Activated T-helper 17 cell treated with anti-CD3 and anti-CD28 coated beads, Interleukin-2, amount 50 U/mL, for 72 hours (primary cell): ENCODE measurements at regions not wholly inside any gene's neighbourhood (a gene's known extent, or its start where the extent isn't known, plus 50 kb on each side); places are given as distances from the start of the nearest gene placed in this dataset.
"Not testable (repeated sequence)": the region's sequence is repeated elsewhere in the genome, so short reads cannot be mapped to it uniquely, and the experiment has no call there.

ENCODE experiments used
- ATAC-seq: fragments of 150-1000 bp; cut with Tn5 transposase; replicated peaks from 2 replicates; pipeline ENCODE4 v1.10.0; 2021; ENCODE audit warnings: mild to moderate bottlenecking, moderate library complexity
- H3K27ac Mint-ChIP-seq: one replicate; pipeline ENCODE4 v1.8.0; 2022; ENCODE audit warnings: mixed read lengths
- H3K27me3 Mint-ChIP-seq: one replicate; pipeline ENCODE4 v1.8.0; 2022; ENCODE audit warnings: mixed read lengths
- H3K36me3 Mint-ChIP-seq: one replicate; pipeline ENCODE4 v1.8.0; 2022; ENCODE audit warnings: low read depth, mild to moderate bottlenecking, mixed read lengths
- H3K4me1 Mint-ChIP-seq: one replicate; pipeline ENCODE4 v1.8.0; 2022; ENCODE audit warnings: mixed read lengths
- H3K4me3 Mint-ChIP-seq: one replicate; pipeline ENCODE4 v1.8.0; 2022; ENCODE audit warnings: mild to moderate bottlenecking, mixed read lengths
- H3K9me3 Mint-ChIP-seq: one replicate; pipeline ENCODE4 v1.8.0; 2022; ENCODE audit warnings: mixed read lengths

GRCh38 chr2:62404913-62405312 is 101.1 kb downstream of the TMEM17 start:
- no peak for ATAC-seq
- no peaks in the 10 kb centered on the region for H3K36me3 Mint-ChIP-seq
- no peak overlapping the region for H3K27ac Mint-ChIP-seq
- H3K4me1 Mint-ChIP-seq = no peaks in the 10 kb centered on the region
- H3K4me3 Mint-ChIP-seq = no peak overlapping the region
- no peaks in the 10 kb centered on the region for H3K27me3 Mint-ChIP-seq
- H3K9me3 Mint-ChIP-seq = no peaks in the 10 kb centered on the region

DNA sequence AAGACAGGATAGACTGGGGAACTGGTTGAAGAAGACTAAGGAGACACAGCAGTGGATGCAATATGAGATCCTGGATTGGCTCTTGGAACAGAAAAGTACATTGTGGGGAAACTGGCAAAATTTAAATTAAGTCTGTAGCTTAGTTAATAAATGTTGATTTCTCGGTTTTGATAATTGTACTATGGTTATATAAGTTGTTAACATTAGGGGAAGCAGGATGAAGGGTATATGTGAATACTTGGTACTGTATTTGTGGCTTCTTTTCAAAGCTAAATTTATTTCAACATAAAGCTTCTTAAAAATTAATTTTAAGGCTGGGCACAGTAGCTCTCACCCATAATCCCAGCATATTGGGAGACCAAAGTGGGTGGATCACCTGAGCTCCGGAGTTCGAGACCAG is 103.8 kb downstream of the TMEM17 start:
- H3K4me3 Mint-ChIP-seq = no peak overlapping the region
- no peaks in the 10 kb centered on the region for H3K4me1 Mint-ChIP-seq
- no peaks in the 10 kb centered on the region for H3K9me3 Mint-ChIP-seq
- no peaks in the 10 kb centered on the region for H3K36me3 Mint-ChIP-seq
- H3K27ac Mint-ChIP-seq = no peak overlapping the region
- no peak for ATAC-seq
- peaks cover 3% of the 10 kb centered on the region for H3K27me3 Mint-ChIP-seq

GRCh38 chr2:62398356-62398755 is 107.6 kb downstream of the TMEM17 start:
- H3K36me3 Mint-ChIP-seq = no peaks in the 10 kb centered on the region
- ATAC-seq = no peak
- H3K27ac Mint-ChIP-seq = no peak overlapping the region

GRCh38 chr2:62396880-62397279 is 109.1 kb downstream of the TMEM17 start:
- H3K36me3 Mint-ChIP-seq = no peaks in the 10 kb centered on the region
- H3K9me3 Mint-ChIP-seq = no peaks in the 10 kb centered on the region
- no peaks in the 10 kb centered on the region for H3K4me1 Mint-ChIP-seq
- no peak overlapping the region for H3K4me3 Mint-ChIP-seq
- ATAC-seq = no peak
- H3K27ac Mint-ChIP-seq = no peak overlapping the region
- peaks cover 3% of the 10 kb centered on the region for H3K27me3 Mint-ChIP-seq

More at GRCh38 chr2:62398356-62398755, 107.6 kb downstream of the TMEM17 start:
- no peaks in the 10 kb centered on the region for H3K9me3 Mint-ChIP-seq
- H3K4me3 Mint-ChIP-seq = no peak overlapping the region
- peaks cover 3% of the 10 kb centered on the region for H3K27me3 Mint-ChIP-seq
- no peaks in the 10 kb centered on the region for H3K4me1 Mint-ChIP-seq

- Mint-ChIP-seq H3K9me3 (no peaks in the 10 kb centered on the region), H3K4me3 (no peak overlapping the region), H3K27ac (no peak overlapping the region), H3K4me1 (no peaks in the 10 kb centered on the region), H3K36me3 (no peaks in the 10 kb centered on the region), H3K27me3 (peaks cover 3% of the 10 kb centered on the region)
- ATAC-seq = no peak
Measured at GRCh38 chr2:62393293-62393692, 112.7 kb downstream of the TMEM17 start.

- no peak for ATAC-seq
- Mint-ChIP-seq H3K9me3 (no peaks in the 10 kb centered on the region), H3K4me1 (no peaks in the 10 kb centered on the region), H3K27ac (no peak overlapping the region), H3K36me3 (no peaks in the 10 kb centered on the region), H3K27me3 (no peaks in the 10 kb centered on the region), H3K4me3 (no peak overlapping the region)
Measured at GRCh38 chr2:62391696-62392095, 114.3 kb downstream of the TMEM17 start.

DNA sequence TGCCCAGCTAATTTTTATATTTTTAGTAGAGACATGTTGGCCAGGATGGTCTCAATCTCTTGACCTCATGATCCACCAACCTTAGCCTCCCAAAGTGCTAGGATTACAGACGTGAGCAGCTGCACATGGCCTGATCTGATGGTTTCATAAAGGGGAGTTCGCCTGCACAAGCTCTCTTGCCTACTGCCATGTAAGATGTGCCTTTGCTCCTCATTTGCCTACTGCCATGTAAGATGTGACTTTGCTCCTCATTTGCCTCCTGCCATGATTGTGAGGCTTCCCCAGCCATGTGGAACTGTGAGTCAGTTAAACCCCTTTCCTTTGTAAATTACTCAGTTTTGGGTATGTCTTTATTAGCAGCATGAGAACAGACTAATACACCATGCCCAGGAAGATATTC is 119.6 kb downstream of the TMEM17 start:
- not testable (repeated sequence) for ATAC-seq, H3K27ac Mint-ChIP-seq, H3K4me1 Mint-ChIP-seq, H3K9me3 Mint-ChIP-seq, H3K27me3 Mint-ChIP-seq, H3K4me3 Mint-ChIP-seq, H3K36me3 Mint-ChIP-seq

DNA sequence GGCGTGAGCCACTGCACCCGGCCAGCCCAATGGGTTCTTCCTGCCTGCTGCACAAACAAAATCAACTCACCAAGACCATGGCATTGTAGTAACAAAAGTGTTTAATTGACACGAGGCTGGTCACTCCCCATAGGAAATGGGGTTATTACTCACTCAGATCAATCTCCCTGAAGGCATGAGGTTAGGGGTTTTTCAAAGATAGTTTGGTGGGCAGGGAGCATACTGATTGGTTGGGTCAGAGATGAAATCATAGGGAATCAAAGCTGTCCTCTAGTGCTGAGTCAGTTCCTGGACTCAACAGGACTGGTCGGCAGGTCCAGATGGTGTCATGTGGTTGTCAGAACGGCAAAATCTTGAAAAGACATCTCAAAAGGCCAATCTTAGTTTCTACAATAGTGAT is 122.1 kb downstream of the TMEM17 start:
- Mint-ChIP-seq H3K27me3 (peaks cover 3% of the 10 kb centered on the region), H3K36me3 (no peaks in the 10 kb centered on the region), H3K4me3 (no peak overlapping the region), H3K27ac (no peak overlapping the region), H3K4me1 (no peaks in the 10 kb centered on the region), H3K9me3 (peaks cover 4% of the 10 kb centered on the region)
- no peak for ATAC-seq

- Mint-ChIP-seq H3K4me1 (no peaks in the 10 kb centered on the region), H3K4me3 (no peak overlapping the region), H3K27me3 (peaks cover 3% of the 10 kb centered on the region), H3K9me3 (peaks cover 4% of the 10 kb centered on the region), H3K36me3 (no peaks in the 10 kb centered on the region), H3K27ac (no peak overlapping the region)
- no peak for ATAC-seq
Measured at GRCh38 chr2:62382757-62383156, 123.2 kb downstream of the TMEM17 start.

GRCh38 chr2:62382122-62382521 is 123.9 kb downstream of the TMEM17 start:
- no peaks in the 10 kb centered on the region for H3K36me3 Mint-ChIP-seq
- no peak for ATAC-seq
- H3K27me3 Mint-ChIP-seq = peaks cover 3% of the 10 kb centered on the region
- no peak overlapping the region for H3K4me3 Mint-ChIP-seq
- no peaks in the 10 kb centered on the region for H3K4me1 Mint-ChIP-seq
- H3K9me3 Mint-ChIP-seq = peaks cover 4% of the 10 kb centered on the region
- no peak overlapping the region for H3K27ac Mint-ChIP-seq

GRCh38 chr2:62381656-62382055 is 124.3 kb downstream of the TMEM17 start:
- Mint-ChIP-seq H3K9me3 (peaks cover 4% of the 10 kb centered on the region), H3K27ac (no peak overlapping the region), H3K36me3 (no peaks in the 10 kb centered on the region), H3K4me3 (no peak overlapping the region), H3K4me1 (no peaks in the 10 kb centered on the region), H3K27me3 (peaks cover 3% of the 10 kb centered on the region)
- ATAC-seq = no peak

- no peaks in the 10 kb centered on the region for H3K4me1 Mint-ChIP-seq
- H3K36me3 Mint-ChIP-seq = no peaks in the 10 kb centered on the region
- H3K4me3 Mint-ChIP-seq = no peak overlapping the region
- no peak for ATAC-seq
- H3K27me3 Mint-ChIP-seq = peaks cover under 1% of the 10 kb centered on the region
- peaks cover under 1% of the 10 kb centered on the region for H3K9me3 Mint-ChIP-seq
- H3K27ac Mint-ChIP-seq = no peak overlapping the region
Measured at GRCh38 chr2:62379566-62379965, 126.4 kb downstream of the TMEM17 start.

DNA sequence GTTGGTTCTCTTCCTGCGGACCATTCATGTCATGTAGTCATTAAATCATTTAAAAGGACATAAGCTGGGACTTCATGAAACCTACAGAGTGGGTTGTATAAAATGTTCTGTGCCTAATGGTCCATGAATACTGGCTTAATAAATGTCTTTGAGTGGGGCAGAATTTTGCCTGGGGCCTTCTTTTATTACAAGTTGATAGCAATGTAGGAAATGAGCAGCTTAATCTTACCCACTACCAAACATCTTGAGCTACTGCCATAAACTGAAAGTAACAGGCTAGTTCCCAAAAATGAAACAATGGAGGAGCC is 130.9 kb downstream of the TMEM17 start:
- Mint-ChIP-seq H3K9me3 (peaks cover 5% of the 10 kb centered on the region), H3K27ac (no peak overlapping the region), H3K4me1 (no peaks in the 10 kb centered on the region), H3K27me3 (no peaks in the 10 kb centered on the region), H3K4me3 (no peak overlapping the region), H3K36me3 (no peaks in the 10 kb centered on the region)
- ATAC-seq = no peak

- Mint-ChIP-seq H3K4me3 (no peak overlapping the region), H3K27ac (no peak overlapping the region), H3K36me3 (no peaks in the 10 kb centered on the region), H3K27me3 (no peaks in the 10 kb centered on the region), H3K4me1 (no peaks in the 10 kb centered on the region), H3K9me3 (peaks cover 5% of the 10 kb centered on the region)
- ATAC-seq = no peak
Measured at GRCh38 chr2:62374301-62375112, 131.5 kb downstream of the TMEM17 start.

- H3K4me3 Mint-ChIP-seq = no peak overlapping the region
- H3K27ac Mint-ChIP-seq = no peak overlapping the region
- H3K4me1 Mint-ChIP-seq = no peaks in the 10 kb centered on the region
- H3K27me3 Mint-ChIP-seq = no peaks in the 10 kb centered on the region
- H3K36me3 Mint-ChIP-seq = no peaks in the 10 kb centered on the region
- ATAC-seq = no peak
- peaks cover 5% of the 10 kb centered on the region for H3K9me3 Mint-ChIP-seq
Measured at GRCh38 chr2:62372824-62373223, 133.2 kb downstream of the TMEM17 start.
